D721Med (cell line): ENCODE measurements at regions not wholly inside any gene's neighbourhood (a gene's known extent, or its start where the extent isn't known, plus 50 kb on each side); places are given as distances from the start of the nearest gene placed in this dataset.

Experiments used
- DNase-seq: peaks from one replicate; pipeline ENCODE4 v3.0.0; 2011; ENCODE audit warnings: low spot score; ENCODE audit not compliant: insufficient read length
- FAIRE-seq: peaks from 2 replicates; lab custom pipeline; 2011; peaks lifted over from hg19 to GRCh38; lab: Jason Lieb, UNC
- TF ChIP-seq, protein P1 (sequence below): IDR thresholded peaks from 2 replicates; pipeline ENCODE4 v1.5.1; 2012; ENCODE audit warnings: mild to moderate bottlenecking, control low read depth; ENCODE audit not compliant: insufficient read depth; ENCODE audit errors: missing control alignments

DNA sequence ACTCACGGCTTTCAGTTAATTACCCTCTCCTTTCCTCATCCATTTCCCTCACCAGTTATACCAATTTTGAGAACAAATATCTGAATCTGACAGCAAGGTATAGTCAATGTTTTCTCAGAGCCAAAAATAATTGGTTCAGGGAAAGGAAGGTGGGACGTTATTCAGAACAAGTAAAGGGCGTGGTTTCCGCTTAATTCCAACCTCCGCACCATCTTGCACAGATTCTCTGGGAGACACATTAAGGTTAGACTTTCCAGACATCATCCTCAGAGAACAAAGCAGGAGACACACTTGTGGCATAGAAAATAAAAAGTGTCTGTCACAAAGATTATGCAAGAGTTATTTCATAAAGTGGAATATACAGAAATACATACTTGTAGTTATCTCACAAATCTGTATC is 441.2 kb downstream of the IRX1 start:
- TF ChIP-seq, protein P1, sequence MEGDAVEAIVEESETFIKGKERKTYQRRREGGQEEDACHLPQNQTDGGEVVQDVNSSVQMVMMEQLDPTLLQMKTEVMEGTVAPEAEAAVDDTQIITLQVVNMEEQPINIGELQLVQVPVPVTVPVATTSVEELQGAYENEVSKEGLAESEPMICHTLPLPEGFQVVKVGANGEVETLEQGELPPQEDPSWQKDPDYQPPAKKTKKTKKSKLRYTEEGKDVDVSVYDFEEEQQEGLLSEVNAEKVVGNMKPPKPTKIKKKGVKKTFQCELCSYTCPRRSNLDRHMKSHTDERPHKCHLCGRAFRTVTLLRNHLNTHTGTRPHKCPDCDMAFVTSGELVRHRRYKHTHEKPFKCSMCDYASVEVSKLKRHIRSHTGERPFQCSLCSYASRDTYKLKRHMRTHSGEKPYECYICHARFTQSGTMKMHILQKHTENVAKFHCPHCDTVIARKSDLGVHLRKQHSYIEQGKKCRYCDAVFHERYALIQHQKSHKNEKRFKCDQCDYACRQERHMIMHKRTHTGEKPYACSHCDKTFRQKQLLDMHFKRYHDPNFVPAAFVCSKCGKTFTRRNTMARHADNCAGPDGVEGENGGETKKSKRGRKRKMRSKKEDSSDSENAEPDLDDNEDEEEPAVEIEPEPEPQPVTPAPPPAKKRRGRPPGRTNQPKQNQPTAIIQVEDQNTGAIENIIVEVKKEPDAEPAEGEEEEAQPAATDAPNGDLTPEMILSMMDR, result no peak
- FAIRE-seq (no peak), DNase-seq (no peak)

DNA sequence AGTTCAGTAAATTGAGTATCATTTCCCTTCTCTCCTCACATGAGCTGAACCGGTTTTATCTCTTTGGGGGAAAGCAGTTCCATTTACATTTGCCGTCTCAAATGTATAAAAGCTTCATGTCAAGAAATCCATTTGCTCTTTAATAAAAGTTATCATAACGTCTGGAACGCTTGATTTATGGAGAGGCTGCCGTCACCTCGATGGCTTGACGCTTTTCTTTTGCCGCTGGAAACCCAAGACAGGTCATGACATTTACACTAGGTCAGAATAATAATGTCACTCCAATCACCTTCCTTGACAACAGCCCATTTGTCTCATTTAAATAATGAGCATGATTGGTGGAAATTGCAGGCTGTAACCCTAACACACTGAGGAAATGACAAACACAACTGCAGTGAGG is 443.4 kb downstream of the IRX1 start:
- no peak for FAIRE-seq

DNA sequence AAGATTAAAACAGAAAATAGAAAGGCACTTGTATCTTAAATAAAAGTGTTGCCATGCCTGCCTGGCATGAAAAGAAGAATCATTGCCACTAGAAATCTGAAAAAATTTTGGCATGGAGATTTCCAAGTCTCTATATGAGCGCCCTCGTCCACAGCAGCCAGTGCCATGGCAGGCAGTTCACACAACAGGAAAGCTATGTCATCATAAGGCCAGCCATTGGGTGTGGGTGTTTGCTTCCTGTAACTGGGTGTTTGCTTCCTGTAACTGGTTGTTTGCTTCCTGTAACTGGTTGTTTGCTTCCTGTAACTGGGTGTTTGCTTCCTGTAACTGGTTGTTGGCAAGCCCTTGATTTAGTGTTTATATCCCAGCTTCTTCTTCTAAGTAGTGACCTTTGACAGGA is 446.7 kb downstream of the IRX1 start:
- FAIRE-seq (no peak), DNase-seq (no peak)
- TF ChIP-seq, protein P1, result no peak

More for the DNA sequence above, 443.4 kb downstream of the IRX1 start:
- no peak for DNase-seq
- TF ChIP-seq, protein P1, result no peak

DNA sequence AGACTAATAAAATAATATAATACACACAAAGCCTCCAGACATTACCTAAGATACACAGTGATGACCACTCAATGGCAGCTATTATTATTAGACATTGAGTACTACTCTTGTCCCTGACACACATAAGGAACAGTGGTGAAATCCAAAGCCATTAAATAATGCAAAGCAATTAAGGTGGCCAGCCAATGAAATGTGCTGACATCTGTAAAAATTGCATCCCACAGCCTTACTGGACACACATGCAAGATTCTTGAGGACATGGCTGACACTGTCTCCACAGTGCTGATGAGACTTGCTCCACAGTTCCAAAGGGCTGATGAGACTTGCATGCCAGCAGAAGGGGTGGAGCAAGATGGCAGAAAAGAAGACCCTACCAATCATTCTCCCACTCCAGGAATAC is 447.5 kb downstream of the IRX1 start:
- no peak for DNase-seq
- no peak for FAIRE-seq
- TF ChIP-seq, protein P1, result no peak

DNA sequence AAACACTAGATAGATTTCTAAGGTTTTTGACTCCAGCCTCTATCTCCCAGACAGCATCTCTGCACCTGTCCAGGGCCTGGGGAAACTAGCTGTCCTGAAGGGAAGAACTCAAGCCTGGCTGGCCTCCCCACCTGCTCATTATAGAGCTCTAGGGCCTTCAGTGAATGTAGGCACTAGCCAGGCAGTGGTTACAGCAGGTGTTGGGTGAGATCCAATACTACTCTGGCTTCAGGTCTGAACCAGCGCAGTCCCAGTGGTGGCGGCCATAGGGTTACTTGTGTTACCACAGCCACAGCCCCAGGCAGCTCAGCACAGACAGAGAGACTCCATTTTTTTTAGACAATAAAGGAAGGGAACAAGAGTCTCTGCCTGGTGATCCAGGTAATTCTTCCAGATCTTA is 449.2 kb downstream of the IRX1 start:
- no peak for DNase-seq
- no peak for FAIRE-seq
- TF ChIP-seq, protein P1, result no peak

DNA sequence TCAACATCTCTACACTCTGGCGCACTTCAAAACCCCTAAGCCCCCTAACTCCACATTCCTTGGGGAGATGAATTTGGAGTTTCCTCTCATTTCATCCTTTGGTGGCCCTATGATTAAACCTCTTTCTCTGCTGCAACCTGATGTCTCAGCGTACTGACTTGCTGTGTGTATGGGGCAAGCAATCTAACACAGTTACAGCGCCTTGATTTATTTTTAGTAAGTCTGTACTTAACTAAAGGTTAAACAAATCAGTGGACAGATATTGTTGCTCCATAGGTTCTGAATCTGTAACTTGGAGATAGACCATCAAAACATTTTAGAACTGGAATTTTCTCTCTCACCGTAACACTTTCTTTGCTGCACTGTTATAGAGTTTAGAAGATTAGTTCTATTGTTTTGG is 452.8 kb downstream of the IRX1 start:
- DNase-seq, result no peak

DNA sequence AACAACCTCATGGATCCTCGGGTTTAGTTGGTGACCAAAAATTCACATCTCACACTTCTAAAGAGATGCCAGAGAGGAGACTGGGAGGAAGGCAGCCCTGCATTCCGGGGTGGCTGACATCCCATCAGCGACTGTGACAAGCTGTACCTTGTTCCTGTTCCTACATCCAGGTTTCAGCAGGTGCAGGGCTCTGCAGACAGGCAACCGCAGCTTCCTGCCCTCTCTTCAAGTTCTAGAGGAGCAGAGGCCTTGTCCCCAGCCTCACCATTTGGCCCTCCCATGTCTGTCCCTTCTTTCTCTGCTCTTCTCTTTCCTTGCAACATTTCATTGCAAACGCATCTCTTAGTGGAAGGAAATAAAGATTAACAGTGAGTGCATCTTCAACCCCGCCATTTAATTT is 454.6 kb downstream of the IRX1 start:
- DNase-seq, result no peak
- TF ChIP-seq, protein P1, result no peak
- FAIRE-seq, result no peak

More for the DNA sequence above, 452.8 kb downstream of the IRX1 start:
- no peak for FAIRE-seq
- TF ChIP-seq, protein P1, result no peak
